HCT116 (cell line): ENCODE measurements at regions not wholly inside any gene's neighbourhood (a gene's known extent, or its start where the extent isn't known, plus 50 kb on each side); places are given as distances from the start of the nearest gene placed in this dataset.

Experiments
- ATAC-seq: fragments of 200-7000 bp; cut with Tn5 transposase; 2 replicates; pipeline ENCODE4 v1.9.1; 2020; ENCODE audit warnings: mild to moderate bottlenecking, moderate library complexity
- BruUV-seq: library from RNA; stranded (reverse); fragments of 400-500 nt; replicated peaks from 2 replicates; lab custom pipeline; 2021; lab: Mats Ljungman, UMichigan
- CTCF ChIA-PET: fragments of 300-600 bp; sonication (Branson Sonifier 250); formaldehyde crosslinking; loops from one replicate; lab custom pipeline; 2021; ENCODE audit warnings: antibody characterized with exemption; lab: Charles Lee
- POLR2A ChIA-PET: fragments of 300-600, 350-600 bp; sonication (Branson Sonifier 250); formaldehyde crosslinking; loops from one replicate; lab custom pipeline; 2021; ENCODE audit warnings: antibody characterized with exemption; lab: Charles Lee
- RAD21 ChIA-PET, 2 experiments: fragments of 300-600 bp; sonication (Branson Sonifier 250); formaldehyde crosslinking; loops; one replicate each; lab custom pipeline; 2023; ENCODE audit warnings: low total read pairs in 2 of 2; ENCODE audit not compliant: uncharacterized antibody in 2 of 2, unreplicated experiment in 2 of 2, low non-redundant PET in 1 of 2; lab: Charles Lee
- DNase-seq: peaks from one replicate; pipeline ENCODE4 v3.0.0-alpha.2; 2010; ENCODE audit warnings: low read depth, low spot score
- H2AFZ ChIP-seq: fragments of 200-600 bp; shearing (Covaris generic), sonication (generic); 2 replicates; pipeline ENCODE4 v1.6.1; 2017; ENCODE audit warnings: low read depth, mixed run types, mixed read lengths, antibody characterized with exemption, low read length; ENCODE audit not compliant: poor library complexity, severe bottlenecking
- H3K27ac ChIP-seq: 2 replicates; pipeline ENCODE4 v1.5.1; 2012; ENCODE audit warnings: low read depth, low read length
- H3K27me3 ChIP-seq: fragments of 200-600 bp; sonication (generic); 2 replicates; pipeline ENCODE4 v1.6.1; 2016; ENCODE audit warnings: mixed run types, low read length, mixed read lengths; ENCODE audit not compliant: insufficient read depth
- H3K36me3 ChIP-seq, 2 experiments: fragments of 200-500 bp in 1 of 2; fragments of 200-600 bp in 1 of 2; sonication (Bioruptor generic) in 1 of 2; sonication (generic) in 1 of 2; 2 replicates each; pipeline versions ENCODE4 v1.5.1 to v1.6.1; 2014 to 2016; ENCODE audit warnings: low read length in 2 of 2, inconsistent platforms in 1 of 2, mixed read lengths in 1 of 2, mixed run types in 1 of 2; ENCODE audit not compliant: insufficient read depth in 2 of 2, control insufficient read depth in 1 of 2
- H3K4me1 ChIP-seq, 2 experiments: fragments of 200-600 bp in 1 of 2; sonication (generic) in 1 of 2; 2 replicates each; pipeline versions ENCODE4 v1.5.1 to v1.6.1; 2012 to 2017; ENCODE audit warnings: low read length in 2 of 2, inconsistent platforms in 1 of 2, mild to moderate bottlenecking in 1 of 2, mixed read lengths in 1 of 2, mixed run types in 1 of 2, moderate library complexity in 1 of 2; ENCODE audit not compliant: insufficient read depth in 2 of 2, control insufficient read depth in 1 of 2
- H3K4me2 ChIP-seq: fragments of 200-600 bp; sonication (generic); 2 replicates; pipeline ENCODE4 v1.6.1; 2017; ENCODE audit warnings: mixed run types, low read length, mixed read lengths
- H3K4me3 ChIP-seq, 2 experiments: fragments of 200-600 bp in 1 of 2; sonication (generic) in 1 of 2; replicated peaks in 1 of 2; 2 replicates each; pipeline ENCODE4 v1.5.1; 2011 to 2016; ENCODE audit warnings: low read length in 2 of 2, control low read depth in 1 of 2, low read depth in 1 of 2, mild to moderate bottlenecking in 1 of 2, mixed read lengths in 1 of 2, mixed run types in 1 of 2
- H3K79me2 ChIP-seq: fragments of 200-600 bp; sonication (generic); 2 replicates; pipeline ENCODE4 v1.6.1; 2017; ENCODE audit warnings: mild to moderate bottlenecking, mixed run types, low read length, moderate library complexity, mixed read lengths; ENCODE audit not compliant: insufficient read depth
- H3K9ac ChIP-seq: fragments of 200-600 bp; sonication (generic); 2 replicates; pipeline ENCODE4 v1.6.1; 2016; ENCODE audit warnings: low read length, mixed read lengths
- H3K9me2 ChIP-seq: fragments of 200-600 bp; sonication (generic), shearing (Covaris generic); 2 replicates; pipeline ENCODE4 v1.6.1; 2017; ENCODE audit warnings: mixed run types, mild to moderate bottlenecking, moderate library complexity; ENCODE audit not compliant: insufficient read depth
- H3K9me3 ChIP-seq, 2 experiments: fragments of 200-500 bp in 1 of 2; fragments of 200-600 bp in 1 of 2; sonication (Bioruptor generic) in 1 of 2; sonication (generic) in 1 of 2; 2 replicates each; pipeline ENCODE4 v1.6.1; 2014 to 2017; ENCODE audit warnings: low read length in 2 of 2, mixed read lengths in 2 of 2, inconsistent platforms in 1 of 2, low read depth in 1 of 2, mild to moderate bottlenecking in 1 of 2, mixed run types in 1 of 2, moderate library complexity in 1 of 2; ENCODE audit not compliant: control insufficient read depth in 1 of 2, insufficient read depth in 1 of 2
- H4K20me1 ChIP-seq: fragments of 200-600 bp; sonication (generic), shearing (Covaris generic); 2 replicates; pipeline ENCODE4 v1.6.1; 2017; ENCODE audit warnings: mixed run types, mild to moderate bottlenecking, moderate library complexity; ENCODE audit not compliant: insufficient read depth
- ATF3 ChIP-seq: IDR thresholded peaks from 2 replicates; pipeline ENCODE4 v1.6.1; 2012
- CBX3 ChIP-seq: IDR thresholded peaks from 2 replicates; pipeline ENCODE4 v1.6.1; 2012; ENCODE audit warnings: low read depth
- CEBPB ChIP-seq: IDR thresholded peaks from 2 replicates; pipeline ENCODE4 v1.6.1; 2012; ENCODE audit warnings: low read depth
- EGR1 ChIP-seq: IDR thresholded peaks from 2 replicates; pipeline ENCODE4 v1.6.1; 2012; ENCODE audit warnings: low read depth
- ELF1 ChIP-seq: IDR thresholded peaks from 2 replicates; pipeline ENCODE4 v1.6.1; 2012; ENCODE audit warnings: low read depth, borderline replicate concordance
- EZH2 ChIP-seq: fragments of 200-600 bp; sonication (generic); IDR thresholded peaks from 2 replicates; pipeline ENCODE4 v1.6.1; 2017; ENCODE audit warnings: antibody characterized with exemption, mixed run types
- EZH2phosphoT487 ChIP-seq: fragments of 200-600 bp; IDR thresholded peaks from 2 replicates; pipeline ENCODE4 v1.6.1; 2018; ENCODE audit warnings: antibody characterized with exemption, borderline replicate concordance
- FOSL1 ChIP-seq: IDR thresholded peaks from 2 replicates; pipeline ENCODE4 v1.6.1; 2012; ENCODE audit warnings: low read depth
- JUND ChIP-seq: IDR thresholded peaks from 2 replicates; pipeline ENCODE4 v1.6.1; 2012
- POLR2AphosphoS5 ChIP-seq: IDR thresholded peaks from 2 replicates; pipeline ENCODE4 v1.6.1; 2011; ENCODE audit warnings: mild to moderate bottlenecking, low read depth, low read length, moderate library complexity
- RAD21 ChIP-seq: IDR thresholded peaks from 2 replicates; pipeline ENCODE4 v1.6.1; 2012; ENCODE audit warnings: low read depth, mild to moderate bottlenecking
- SIN3A ChIP-seq: IDR thresholded peaks from 2 replicates; pipeline ENCODE4 v1.6.1; 2012; ENCODE audit warnings: low read depth
- TCF7L2 ChIP-seq: IDR thresholded peaks from 2 replicates; pipeline ENCODE4 v1.7.0; 2011; ENCODE audit warnings: borderline replicate concordance, inconsistent platforms; ENCODE audit not compliant: insufficient read depth, insufficient read length; ENCODE audit errors: extremely low read depth
- YY1 ChIP-seq: IDR thresholded peaks from 2 replicates; pipeline ENCODE4 v1.6.1; 2011; ENCODE audit warnings: low read length, low read depth, moderate library complexity, mild to moderate bottlenecking; ENCODE audit not compliant: insufficient replicate concordance; ENCODE audit errors: extremely low read depth
- ZBTB33 ChIP-seq: IDR thresholded peaks from 2 replicates; pipeline ENCODE4 v1.6.1; 2011; ENCODE audit warnings: mild to moderate bottlenecking, low read length, moderate library complexity; ENCODE audit not compliant: insufficient replicate concordance; ENCODE audit errors: extremely low read depth
- ZFX ChIP-seq: fragments of 450-650 bp; IDR thresholded peaks from 2 replicates; pipeline ENCODE4 v1.6.1; 2017
- intact Hi-C: fragments of 100-400 bp; cut with micrococcal nuclease; formaldehyde crosslinking; loops from 2 replicates; pipeline ENCODE4 v1.10.0; 2022

DNA sequence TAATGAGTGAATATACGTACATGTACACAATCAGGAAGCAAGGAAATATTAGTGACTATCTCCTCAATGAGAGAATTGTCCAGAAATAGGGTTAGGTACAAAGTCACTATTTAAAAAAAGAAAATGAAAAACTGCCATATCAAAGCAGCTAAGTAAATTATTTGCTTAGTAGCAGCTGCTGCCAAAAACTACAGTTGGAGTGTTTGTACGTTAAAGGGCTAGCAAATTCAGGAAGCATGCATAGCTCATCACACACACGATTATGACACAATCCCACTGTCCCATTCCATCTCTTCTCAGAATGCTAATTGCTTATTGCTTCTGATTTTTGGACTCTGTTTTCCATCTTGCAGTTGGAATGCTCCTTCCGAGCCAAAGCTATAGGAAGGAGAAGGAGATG is 2012.5 kb upstream of the LRRTM1 start:
- no peak overlapping the region for H2AFZ ChIP-seq
- no TSS peak for BruUV-seq
- H3K27me3 ChIP-seq, result no peaks in the 10 kb centered on the region
- ChIA-PET RAD21 (no interaction called here), POLR2A (no interaction called here), CTCF (no interaction called here)
- H3K4me1 ChIP-seq, result no peaks in the 10 kb centered on the region
- no peaks in the 10 kb centered on the region for H3K9me3 ChIP-seq
- intact Hi-C loops, result no loop called here
- H3K9ac ChIP-seq, result no peak overlapping the region
- H3K4me3 ChIP-seq, result no peak overlapping the region
- DNase-seq, result no peak
- no peak overlapping the region for H3K27ac ChIP-seq
- no peaks in the 10 kb centered on the region for H4K20me1 ChIP-seq
- ATAC-seq, result no peak
- H3K36me3 ChIP-seq, result no peaks in the 10 kb centered on the region
- no peak overlapping the region for H3K4me2 ChIP-seq
- TF ChIP-seq CEBPB (no peak), POLR2AphosphoS5 (no peak), ELF1 (no peak), ZBTB33 (no peak), SIN3A (no peak), ATF3 (no peak), YY1 (no peak), EGR1 (no peak), JUND (no peak), FOSL1 (no peak), TCF7L2 (no peak), EZH2 (no peak), RAD21 (no peak), EZH2phosphoT487 (no peak), ZFX (no peak), CBX3 (no peak)
- no peaks in the 10 kb centered on the region for H3K79me2 ChIP-seq
- H3K9me2 ChIP-seq, result no peaks in the 10 kb centered on the region
